ENCODE measurements at regions not wholly inside any gene's neighbourhood (a gene's known extent, or its start where the extent isn't known, plus 50 kb on each side); places are given as distances from the start of the nearest gene placed in this dataset.

DNA sequence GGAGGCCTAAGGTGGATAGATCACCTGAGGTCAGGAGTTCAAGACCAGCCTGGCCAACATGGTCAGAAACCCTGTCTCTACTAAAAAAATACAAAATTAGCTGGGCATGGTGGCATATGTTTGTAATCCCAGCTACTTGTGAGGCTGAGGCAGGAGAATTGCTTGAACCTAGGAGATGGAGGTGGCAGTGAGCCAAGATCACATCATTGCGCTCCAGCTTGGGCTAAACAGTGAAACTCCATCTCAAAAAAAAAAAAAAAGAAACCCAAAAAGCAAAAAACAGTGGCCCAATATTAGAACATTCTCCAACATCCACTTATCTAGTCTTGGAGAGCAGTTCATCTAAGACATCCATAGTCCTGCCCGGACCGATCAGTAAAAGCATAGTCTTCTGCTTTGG is 260.4 kb downstream of the MREG start:
- Histone ChIP-seq H3K27ac (no peak overlapping the region), H3K36me3 (no peaks in the 10 kb centered on the region), H3K4me1 (peaks cover 0 to 20% (median 16%) of the 10 kb centered on the region in 3 donors), H3K9me3 (no peaks in the 10 kb centered on the region), H3K4me3 (no peak overlapping the region), H3K27me3 (no peaks in the 10 kb centered on the region)
- DNase-seq = no peak
- intact Hi-C loops (cut with DNase I) = no loop called here
- TF ChIP-seq, protein P1, sequence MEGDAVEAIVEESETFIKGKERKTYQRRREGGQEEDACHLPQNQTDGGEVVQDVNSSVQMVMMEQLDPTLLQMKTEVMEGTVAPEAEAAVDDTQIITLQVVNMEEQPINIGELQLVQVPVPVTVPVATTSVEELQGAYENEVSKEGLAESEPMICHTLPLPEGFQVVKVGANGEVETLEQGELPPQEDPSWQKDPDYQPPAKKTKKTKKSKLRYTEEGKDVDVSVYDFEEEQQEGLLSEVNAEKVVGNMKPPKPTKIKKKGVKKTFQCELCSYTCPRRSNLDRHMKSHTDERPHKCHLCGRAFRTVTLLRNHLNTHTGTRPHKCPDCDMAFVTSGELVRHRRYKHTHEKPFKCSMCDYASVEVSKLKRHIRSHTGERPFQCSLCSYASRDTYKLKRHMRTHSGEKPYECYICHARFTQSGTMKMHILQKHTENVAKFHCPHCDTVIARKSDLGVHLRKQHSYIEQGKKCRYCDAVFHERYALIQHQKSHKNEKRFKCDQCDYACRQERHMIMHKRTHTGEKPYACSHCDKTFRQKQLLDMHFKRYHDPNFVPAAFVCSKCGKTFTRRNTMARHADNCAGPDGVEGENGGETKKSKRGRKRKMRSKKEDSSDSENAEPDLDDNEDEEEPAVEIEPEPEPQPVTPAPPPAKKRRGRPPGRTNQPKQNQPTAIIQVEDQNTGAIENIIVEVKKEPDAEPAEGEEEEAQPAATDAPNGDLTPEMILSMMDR (IDR thresholded peaks at IDR 0.05) = no peak
- no peak for TF ChIP-seq POLR2A (IDR thresholded peaks at IDR 0.05)
- 87% methylated on average over 3 of the region's 3 CpGs for WGBS, 2 donors

DNA sequence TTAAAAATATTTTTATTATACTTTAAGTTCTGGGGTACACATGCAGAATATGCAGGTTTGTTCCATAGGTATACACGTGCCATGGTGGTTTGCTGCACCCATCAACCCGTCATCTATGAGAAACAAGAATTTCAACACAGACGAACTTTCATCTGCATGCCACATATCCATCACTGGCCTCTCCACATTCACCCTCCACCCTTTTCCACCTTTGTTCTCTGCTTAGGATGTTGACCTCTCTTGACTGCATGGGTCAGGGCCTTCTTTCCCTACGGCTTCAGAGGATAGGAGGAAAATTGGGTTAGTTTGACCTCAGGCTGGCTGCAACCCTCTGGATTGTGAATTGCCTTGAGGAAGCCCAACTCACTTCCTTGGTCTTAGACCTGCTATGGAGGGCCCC is 260.9 kb downstream of the MREG start:
- Histone ChIP-seq H3K4me1 (peaks cover 0 to 20% (median 17%) of the 10 kb centered on the region in 3 donors), H3K9me3 (no peaks in the 10 kb centered on the region), H3K27me3 (no peaks in the 10 kb centered on the region), H3K27ac (no peak overlapping the region), H3K36me3 (no peaks in the 10 kb centered on the region), H3K4me3 (no peak overlapping the region)
- 88 to 91% methylated on average over 4 of the region's 4 CpGs for WGBS, 2 donors
- intact Hi-C loops (cut with DNase I) = no loop called here
- TF ChIP-seq POLR2A (IDR thresholded peaks at IDR 0.05) = no peak
- DNase-seq = no peak

DNA sequence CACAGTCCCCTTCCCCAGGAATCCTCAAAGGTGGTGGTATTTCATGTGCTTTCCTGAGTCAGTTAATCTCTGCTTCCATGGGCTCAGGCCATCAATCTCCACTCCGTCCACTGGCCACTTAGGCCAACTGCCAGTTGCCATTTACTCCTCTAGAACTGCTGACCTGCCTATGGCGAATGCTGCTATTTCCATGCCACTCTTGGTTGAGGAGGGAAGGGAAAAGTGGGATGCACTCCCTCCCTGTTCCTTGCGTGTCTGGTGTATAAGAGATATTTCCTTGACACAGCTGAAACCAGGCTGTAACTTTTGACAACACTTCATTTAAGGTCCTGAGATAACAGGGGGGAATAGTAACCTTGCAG is 261.5 kb downstream of the MREG start:
- Histone ChIP-seq H3K4me3 (no peak overlapping the region), H3K36me3 (no peaks in the 10 kb centered on the region), H3K27me3 (no peaks in the 10 kb centered on the region), H3K27ac (no peak overlapping the region), H3K4me1 (peaks cover 0 to 20% (median 17%) of the 10 kb centered on the region in 3 donors), H3K9me3 (no peaks in the 10 kb centered on the region)
- DNase-seq = no peak
- TF ChIP-seq, protein P1 (IDR thresholded peaks at IDR 0.05) = no peak
- TF ChIP-seq POLR2A (IDR thresholded peaks at IDR 0.05) = no peak
- intact Hi-C loops (cut with DNase I) = no loop called here
- WGBS, 2 donors = 82 to 91% methylated on average over 3 of the region's 3 CpGs

DNA sequence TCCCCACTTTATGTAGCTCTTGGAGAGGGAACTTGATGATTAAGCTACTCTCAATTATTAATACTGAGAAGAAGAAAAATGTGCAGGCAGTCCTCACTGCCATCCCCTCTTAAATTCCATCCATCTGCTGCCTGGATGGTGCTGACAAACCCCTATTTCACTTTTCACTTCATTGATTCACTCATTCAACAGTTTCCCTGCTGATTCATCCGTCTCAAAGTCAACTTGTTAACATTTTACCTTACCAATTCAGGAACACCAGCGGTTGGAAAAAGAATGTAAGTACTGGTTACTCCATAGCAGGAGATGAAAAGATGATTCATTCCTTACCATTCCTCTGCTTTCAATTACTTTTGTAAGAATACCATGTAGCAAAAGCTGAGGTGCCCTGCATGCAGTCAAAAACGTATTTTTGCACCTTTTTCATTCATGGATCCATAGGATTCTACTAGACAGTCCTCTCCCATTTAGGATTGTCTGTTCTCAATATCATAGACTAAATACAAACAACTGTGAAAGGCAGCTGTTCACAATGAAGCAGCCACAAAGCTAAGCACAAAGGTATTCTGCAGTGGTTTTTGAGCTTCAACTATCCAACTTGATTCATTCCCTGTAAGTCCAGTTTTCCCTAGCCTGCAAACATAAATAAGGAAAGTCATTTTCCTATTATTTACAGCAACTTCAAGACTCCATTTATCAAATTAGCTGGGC is 262.0 kb downstream of the MREG start:
- no peaks in the 10 kb centered on the region for H3K36me3 ChIP-seq
- no peak overlapping the region for H3K4me3 ChIP-seq
- H3K9me3 ChIP-seq = no peaks in the 10 kb centered on the region
- TF ChIP-seq, protein P1 (IDR thresholded peaks at IDR 0.05) = no peak
- TF ChIP-seq POLR2A (IDR thresholded peaks at IDR 0.05) = no peak
- no peak overlapping the region for H3K27ac ChIP-seq
- no peak for DNase-seq
- H3K4me1 ChIP-seq = peaks cover 0 to 20% (median 17%) of the 10 kb centered on the region in 3 donors
- intact Hi-C loops (cut with DNase I) = no loop called here
- H3K27me3 ChIP-seq = no peaks in the 10 kb centered on the region
- 78 to 81% methylated on average over 3 of the region's 3 CpGs for WGBS, 2 donors

DNA sequence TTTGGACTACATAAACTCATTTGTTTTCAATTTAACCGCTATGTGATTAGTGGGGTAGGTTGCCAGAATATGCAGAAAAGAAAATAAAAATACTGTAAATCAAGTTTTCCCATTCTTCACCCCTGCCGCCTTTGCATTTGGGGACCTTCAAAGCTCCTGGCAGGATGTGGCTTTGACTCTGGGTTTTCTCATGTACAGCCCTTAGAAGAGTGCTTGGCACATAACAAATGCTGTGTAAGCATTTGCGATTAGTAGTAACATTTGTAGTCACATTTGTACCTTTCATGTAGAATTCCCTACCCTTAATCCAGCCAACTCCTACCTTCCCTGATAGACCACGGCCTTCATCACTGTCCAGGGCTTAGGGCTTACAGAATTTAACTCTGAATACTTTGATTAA is 262.6 kb downstream of the MREG start:
- no peak for DNase-seq
- H3K27ac ChIP-seq = no peak overlapping the region
- WGBS, 2 donors = 54 to 55% methylated on average over 4 of the region's 4 CpGs
- intact Hi-C loops (cut with DNase I) = no loop called here
- no peak overlapping the region for H3K4me3 ChIP-seq
- no peaks in the 10 kb centered on the region for H3K36me3 ChIP-seq
- H3K9me3 ChIP-seq = no peaks in the 10 kb centered on the region
- peaks cover 0 to 20% (median 17%) of the 10 kb centered on the region in 3 donors for H3K4me1 ChIP-seq
- TF ChIP-seq, protein P1 (IDR thresholded peaks at IDR 0.05) = no peak
- no peak for TF ChIP-seq POLR2A (IDR thresholded peaks at IDR 0.05)
- no peaks in the 10 kb centered on the region for H3K27me3 ChIP-seq
